Adipocyte (in vitro differentiated cells): ENCODE measurements at regions not wholly inside any gene's neighbourhood (a gene's known extent, or its start where the extent isn't known, plus 50 kb on each side); places are given as distances from the start of the nearest gene placed in this dataset.

Experiments used
- DNase-seq: peaks from one replicate; pipeline ENCODE4 v3.0.0-alpha.2; 2015; ENCODE audit warnings: low read depth
- H3K27me3 ChIP-seq: replicated peaks from 2 replicates; pipeline ENCODE4 v1.7.0; 2013; ENCODE audit warnings: mild to moderate bottlenecking, low read length, moderate library complexity; ENCODE audit not compliant: control insufficient read depth, insufficient read depth
- H3K36me3 ChIP-seq: 2 replicates; pipeline ENCODE4 v1.7.0; 2013; ENCODE audit warnings: low read length, mild to moderate bottlenecking, moderate library complexity; ENCODE audit not compliant: control insufficient read depth, insufficient read depth, severe bottlenecking
- H3K4me1 ChIP-seq: 2 replicates; pipeline ENCODE4 v1.7.0; 2013; ENCODE audit warnings: mild to moderate bottlenecking, low read length, moderate library complexity; ENCODE audit not compliant: control insufficient read depth, insufficient read depth
- H3K4me3 ChIP-seq: 2 replicates; pipeline ENCODE4 v1.7.0; 2013; ENCODE audit warnings: mild to moderate bottlenecking, low read length, moderate library complexity
- H3K9ac ChIP-seq: 2 replicates; pipeline ENCODE4 v1.7.0; 2013; ENCODE audit warnings: mild to moderate bottlenecking, low read length, moderate library complexity
- H3K9me3 ChIP-seq: 2 replicates; pipeline ENCODE4 v1.7.0; 2013; ENCODE audit warnings: mild to moderate bottlenecking, low read length, moderate library complexity; ENCODE audit not compliant: control insufficient read depth

GRCh38 chr10:23695825-23696420, 257.0 kb downstream of the OTUD1 start:
- H3K9ac ChIP-seq, result no peak overlapping the region
- DNase-seq, result no peak
- H3K4me1 ChIP-seq, result peaks cover 4% of the 10 kb centered on the region
- H3K4me3 ChIP-seq, result no peak overlapping the region
- no peaks in the 10 kb centered on the region for H3K36me3 ChIP-seq
- H3K27me3 ChIP-seq, result peaks cover 49% of the 10 kb centered on the region
- no peaks in the 10 kb centered on the region for H3K9me3 ChIP-seq

GRCh38 chr10:23696476-23696875, 257.6 kb downstream of the OTUD1 start:
- H3K4me3 ChIP-seq, result no peak overlapping the region
- H3K36me3 ChIP-seq, result no peaks in the 10 kb centered on the region
- no peak for DNase-seq
- H3K9ac ChIP-seq, result no peak overlapping the region
- H3K9me3 ChIP-seq, result no peaks in the 10 kb centered on the region
- peaks cover 4% of the 10 kb centered on the region for H3K4me1 ChIP-seq
- peaks cover 49% of the 10 kb centered on the region for H3K27me3 ChIP-seq

DNA sequence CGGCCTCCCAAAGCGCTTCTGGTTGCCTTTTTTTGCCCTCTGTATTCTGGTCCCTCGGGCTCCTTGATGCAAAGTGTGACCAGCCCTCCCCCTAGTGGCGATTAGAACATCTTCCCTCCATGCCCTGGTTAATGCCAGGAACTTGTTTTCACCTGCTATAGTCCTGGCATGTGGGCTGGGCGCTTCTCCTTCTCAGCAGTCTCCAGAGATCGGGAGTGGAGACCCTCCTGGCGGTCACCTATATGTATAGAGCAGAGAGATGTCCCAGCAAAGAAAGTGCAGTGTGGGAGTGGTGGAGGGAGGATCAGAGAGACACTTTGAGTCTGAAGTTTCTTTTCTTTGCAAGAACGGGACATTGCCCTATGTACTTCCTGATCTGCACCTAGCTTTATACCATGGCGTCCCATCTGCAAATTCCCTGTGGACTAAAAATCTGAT, 264.1 kb downstream of the OTUD1 start:
- peak; percentile 49 for DNase-seq
- Histone ChIP-seq H3K9me3 (peaks cover 3% of the 10 kb centered on the region), H3K27me3 (no peaks in the 10 kb centered on the region)

GRCh38 chr10:23715363-23715762, 276.5 kb downstream of the OTUD1 start:
- H3K9me3 ChIP-seq, result no peaks in the 10 kb centered on the region
- no peaks in the 10 kb centered on the region for H3K4me1 ChIP-seq
- H3K9ac ChIP-seq, result no peak overlapping the region
- H3K36me3 ChIP-seq, result no peaks in the 10 kb centered on the region
- H3K4me3 ChIP-seq, result no peak overlapping the region
- no peak for DNase-seq
- peaks cover 3% of the 10 kb centered on the region for H3K27me3 ChIP-seq

More for the DNA sequence above, 264.1 kb downstream of the OTUD1 start:
- Histone ChIP-seq H3K36me3 (no peaks in the 10 kb centered on the region), H3K4me3 (no peak overlapping the region), H3K9ac (no peak overlapping the region), H3K4me1 (no peaks in the 10 kb centered on the region)

DNA sequence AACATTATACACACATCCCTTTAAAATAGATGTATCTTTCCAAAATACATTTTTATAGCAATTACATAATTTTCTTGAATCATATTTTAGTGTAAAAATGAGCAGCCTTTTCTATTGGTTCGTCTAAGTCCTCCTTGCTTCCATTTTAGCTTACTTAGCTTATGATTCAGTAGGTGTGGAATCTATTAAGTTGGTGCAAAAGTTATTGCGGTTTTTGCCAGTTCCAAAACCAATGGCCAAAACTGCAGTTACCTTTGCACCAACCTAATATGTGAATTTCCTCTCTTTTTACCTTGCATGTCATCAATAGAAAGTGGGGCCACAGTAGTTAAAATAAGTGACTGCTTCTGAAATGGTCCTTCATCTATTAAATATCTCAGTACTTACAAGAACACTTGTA, 279.0 kb downstream of the OTUD1 start:
- DNase-seq, result no peak
- Histone ChIP-seq H3K36me3 (no peaks in the 10 kb centered on the region), H3K9me3 (no peaks in the 10 kb centered on the region), H3K9ac (no peak overlapping the region), H3K27me3 (no peaks in the 10 kb centered on the region), H3K4me1 (no peaks in the 10 kb centered on the region), H3K4me3 (no peak overlapping the region)

GRCh38 chr10:23718946-23719345, 280.1 kb downstream of the OTUD1 start:
- no peaks in the 10 kb centered on the region for H3K9me3 ChIP-seq
- H3K9ac ChIP-seq, result no peak overlapping the region
- H3K4me1 ChIP-seq, result peaks cover 2% of the 10 kb centered on the region
- H3K4me3 ChIP-seq, result no peak overlapping the region
- H3K36me3 ChIP-seq, result no peaks in the 10 kb centered on the region
- no peaks in the 10 kb centered on the region for H3K27me3 ChIP-seq
- no peak for DNase-seq

DNA sequence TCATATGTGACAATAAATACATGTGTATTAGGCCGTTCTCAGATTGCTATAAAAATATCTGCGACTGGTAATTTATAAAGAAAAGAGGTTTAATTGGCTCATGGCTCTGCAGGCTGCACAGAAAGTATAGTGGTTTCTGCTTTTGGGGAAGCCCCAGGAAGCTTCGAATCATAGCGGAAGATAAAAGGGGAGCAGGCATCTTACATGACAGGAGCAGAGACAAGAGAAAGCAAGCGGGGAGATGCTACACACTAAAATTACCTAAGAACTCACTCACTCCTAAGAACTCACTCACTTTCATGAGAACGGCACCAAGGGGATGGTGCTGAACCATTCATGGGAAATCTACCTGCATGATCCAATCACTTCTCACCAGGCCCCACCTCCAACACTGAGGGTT, 284.9 kb downstream of the OTUD1 start:
- no peak overlapping the region for H3K4me3 ChIP-seq
- no peaks in the 10 kb centered on the region for H3K36me3 ChIP-seq
- no peaks in the 10 kb centered on the region for H3K9me3 ChIP-seq
- DNase-seq, result no peak
- H3K27me3 ChIP-seq, result no peaks in the 10 kb centered on the region
- H3K4me1 ChIP-seq, result peaks cover 2% of the 10 kb centered on the region
- H3K9ac ChIP-seq, result no peak overlapping the region

- Histone ChIP-seq H3K9ac (no peak overlapping the region), H3K9me3 (peaks cover 4% of the 10 kb centered on the region), H3K4me3 (no peak overlapping the region), H3K36me3 (no peaks in the 10 kb centered on the region), H3K27me3 (no peaks in the 10 kb centered on the region), H3K4me1 (peaks cover 2% of the 10 kb centered on the region)
- DNase-seq, result no peak
Measured at GRCh38 chr10:23725548-23725947, 286.7 kb downstream of the OTUD1 start.

DNA sequence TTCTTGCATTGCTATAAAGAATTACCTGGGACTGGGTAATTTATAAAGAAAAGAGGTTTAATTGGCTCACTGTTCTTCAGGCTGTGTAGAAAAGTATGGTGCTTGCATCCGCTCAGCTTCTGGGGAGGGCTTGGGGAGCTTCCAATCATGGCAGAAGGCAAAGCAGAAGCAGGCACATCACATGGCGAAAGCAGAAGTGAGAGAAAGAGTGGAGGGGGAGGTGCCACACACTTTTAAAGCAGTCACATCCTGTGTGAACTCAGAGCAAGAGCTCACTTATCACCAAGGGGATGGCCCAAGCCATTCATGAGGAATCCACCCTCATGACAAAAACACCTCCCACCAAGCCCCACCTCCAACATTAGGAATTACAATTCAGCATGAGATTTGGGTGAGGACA, 303.5 kb downstream of the OTUD1 start:
- no peak for DNase-seq
- no peaks in the 10 kb centered on the region for H3K36me3 ChIP-seq
- peaks cover 6% of the 10 kb centered on the region for H3K27me3 ChIP-seq
- no peak overlapping the region for H3K4me3 ChIP-seq
- no peaks in the 10 kb centered on the region for H3K4me1 ChIP-seq
- H3K9ac ChIP-seq, result no peak overlapping the region
- no peaks in the 10 kb centered on the region for H3K9me3 ChIP-seq

GRCh38 chr10:23742807-23743206, 303.9 kb downstream of the OTUD1 start:
- Histone ChIP-seq H3K9me3 (no peaks in the 10 kb centered on the region), H3K27me3 (peaks cover 6% of the 10 kb centered on the region), H3K4me1 (no peaks in the 10 kb centered on the region), H3K9ac (no peak overlapping the region), H3K4me3 (no peak overlapping the region), H3K36me3 (no peaks in the 10 kb centered on the region)
- no peak for DNase-seq

GRCh38 chr10:23754179-23754578, 315.3 kb downstream of the OTUD1 start:
- H3K36me3 ChIP-seq, result no peaks in the 10 kb centered on the region
- DNase-seq, result no peak
- H3K9ac ChIP-seq, result no peak overlapping the region
- H3K4me1 ChIP-seq, result no peaks in the 10 kb centered on the region
- no peaks in the 10 kb centered on the region for H3K9me3 ChIP-seq
- H3K4me3 ChIP-seq, result no peak overlapping the region
- no peaks in the 10 kb centered on the region for H3K27me3 ChIP-seq

DNA sequence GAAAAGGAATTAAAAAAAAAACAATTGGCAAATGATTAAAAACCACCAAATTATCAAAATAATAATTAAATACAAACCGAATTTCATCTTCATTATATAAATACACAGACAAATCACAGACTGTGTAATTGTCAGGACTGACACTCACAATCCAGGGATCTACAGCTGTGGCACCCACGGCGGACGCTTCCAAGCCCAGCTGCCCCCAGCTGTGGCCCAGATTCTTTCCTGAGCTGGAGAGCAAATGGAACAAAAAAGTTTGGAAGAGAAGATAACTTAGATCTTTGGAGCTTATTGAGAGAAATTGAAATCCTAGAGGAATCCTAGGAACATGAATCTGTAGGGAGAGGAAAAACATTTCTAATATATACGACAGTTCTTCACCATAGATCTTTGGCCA, 316.1 kb downstream of the OTUD1 start:
- H3K9ac ChIP-seq, result no peak overlapping the region
- H3K9me3 ChIP-seq, result no peaks in the 10 kb centered on the region
- H3K27me3 ChIP-seq, result no peaks in the 10 kb centered on the region
- H3K36me3 ChIP-seq, result no peaks in the 10 kb centered on the region
- no peaks in the 10 kb centered on the region for H3K4me1 ChIP-seq
- no peak for DNase-seq
- no peak overlapping the region for H3K4me3 ChIP-seq
